ENCODE measurements at regions not wholly inside any gene's neighbourhood (a gene's known extent, or its start where the extent isn't known, plus 50 kb on each side); places are given as distances from the start of the nearest gene placed in this dataset.

DNA sequence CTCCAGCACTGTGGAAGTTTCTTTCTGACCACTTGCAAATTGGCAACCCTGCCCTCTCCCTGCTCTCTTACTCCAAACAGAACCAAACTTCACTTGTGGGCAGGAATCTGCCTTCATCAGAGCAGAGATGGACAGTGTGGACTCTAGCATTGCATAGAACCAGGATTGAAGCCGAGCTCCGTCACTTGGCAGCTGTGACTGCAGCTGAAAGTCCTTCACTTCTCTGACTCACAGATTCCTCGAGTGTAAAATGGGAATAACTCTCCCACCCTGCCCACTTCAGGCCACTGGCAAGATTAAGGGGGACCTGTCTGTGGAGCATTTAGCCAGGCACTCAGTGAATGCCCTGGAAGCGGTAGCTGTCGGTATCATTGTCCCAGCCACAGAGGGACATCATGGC is 75.7 kb upstream of the ZBTB40 start:
- WGBS, 2 donors = 68 to 72% methylated on average over 5 of the region's 5 CpGs

GRCh38 chr1:22376546-22376945 is 75.1 kb upstream of the ZBTB40 start:
- TF ChIP-seq CTCF (IDR thresholded peaks at IDR 0.05) = no peak
- no peak for TF ChIP-seq POLR2A (IDR thresholded peaks at IDR 0.05)
- 79 to 82% methylated on average over 8 of the region's 8 CpGs for WGBS, 2 donors
- no peak for DNase-seq (ENCODE audit: low spot score in 2 of 2)
- intact Hi-C loops (cut with DNase I; ENCODE audit: low total_unique reads) = no loop called here
- no peak overlapping the region for H3K4me3 ChIP-seq (ENCODE audit: low read depth, poor library complexity, severe bottlenecking)

More for the DNA sequence above, 75.7 kb upstream of the ZBTB40 start:
- no peak overlapping the region for H3K4me3 ChIP-seq (ENCODE audit: low read depth, poor library complexity, severe bottlenecking)
- intact Hi-C loops (cut with DNase I; ENCODE audit: low total_unique reads) = no loop called here
- no peak for DNase-seq (ENCODE audit: low spot score in 2 of 2)
- no peak for TF ChIP-seq CTCF (IDR thresholded peaks at IDR 0.05)
- TF ChIP-seq POLR2A (IDR thresholded peaks at IDR 0.05) = no peak

DNA sequence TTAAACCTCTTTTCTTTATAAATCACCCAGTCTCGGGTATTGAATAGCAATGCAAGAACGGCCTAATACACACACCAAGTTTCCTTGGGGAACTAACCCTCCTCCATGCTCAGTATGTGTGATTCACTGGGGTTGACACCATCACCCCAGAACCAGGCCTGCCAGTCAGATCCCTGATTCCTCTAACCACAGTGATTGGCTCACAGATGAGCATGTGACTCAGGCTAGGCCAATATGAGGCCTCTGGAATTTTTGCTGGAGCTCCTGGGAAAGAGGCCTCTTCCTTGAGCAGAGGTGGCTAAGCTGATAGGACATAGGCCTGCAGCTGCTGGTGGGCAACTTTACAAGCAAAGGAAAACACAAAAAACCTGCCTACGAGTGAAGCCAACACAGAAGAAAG is 74.7 kb upstream of the ZBTB40 start:
- H3K4me3 ChIP-seq (ENCODE audit: low read depth, poor library complexity, severe bottlenecking) = no peak overlapping the region
- TF ChIP-seq CTCF (IDR thresholded peaks at IDR 0.05) = no peak
- no peak for TF ChIP-seq POLR2A (IDR thresholded peaks at IDR 0.05)
- 82 to 100% methylated on average over 3 of the region's 3 CpGs for WGBS, 2 donors
- no peak for DNase-seq (ENCODE audit: low spot score in 2 of 2)
- intact Hi-C loops (cut with DNase I; ENCODE audit: low total_unique reads) = no loop called here

DNA sequence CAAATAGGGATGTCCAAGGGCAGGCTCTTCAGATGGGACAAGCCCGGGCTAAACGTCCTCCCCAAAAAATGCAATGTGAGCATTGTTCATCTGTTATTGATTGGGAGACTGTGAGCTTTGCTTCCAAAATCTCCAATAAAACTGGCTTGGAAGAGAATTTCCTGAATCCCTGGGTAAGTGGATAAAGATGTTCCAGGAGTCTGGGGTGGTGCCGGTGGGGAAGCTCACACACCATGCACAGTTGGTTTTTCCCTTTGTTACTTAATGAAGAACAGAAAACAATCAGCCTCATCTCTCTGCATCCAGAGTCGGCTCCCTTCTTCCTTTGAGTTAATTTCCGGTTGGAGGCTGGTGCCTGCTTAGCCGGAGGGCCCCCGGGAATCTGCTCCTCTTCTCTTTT is 72.1 kb upstream of the ZBTB40 start:
- DNase-seq (ENCODE audit: low spot score in 2 of 2) = no peak
- TF ChIP-seq CTCF (IDR thresholded peaks at IDR 0.05) = no peak
- TF ChIP-seq POLR2A (IDR thresholded peaks at IDR 0.05) = no peak
- H3K4me3 ChIP-seq (ENCODE audit: low read depth, poor library complexity, severe bottlenecking) = no peak overlapping the region
- intact Hi-C loops (cut with DNase I; ENCODE audit: low total_unique reads) = no loop called here
- WGBS, 2 donors = 57 to 58% methylated on average over 7 of the region's 7 CpGs

- no peak overlapping the region for H3K4me3 ChIP-seq (ENCODE audit: low read depth, poor library complexity, severe bottlenecking)
- intact Hi-C loops (cut with DNase I; ENCODE audit: low total_unique reads) = no loop called here
- TF ChIP-seq CTCF (IDR thresholded peaks at IDR 0.05) (no peak), POLR2A (IDR thresholded peaks at IDR 0.05) (no peak)
- 66 to 71% methylated on average over 10 of the region's 10 CpGs for WGBS, 2 donors
- DNase-seq (ENCODE audit: low spot score in 2 of 2) = no peak
These were observed 71.4 kb upstream of the ZBTB40 start for GRCh38 chr1:22380024-22380785.
